Neutrophil (primary cell): ENCODE measurements at regions not wholly inside any gene's neighbourhood (a gene's known extent, or its start where the extent isn't known, plus 50 kb on each side); places are given as distances from the start of the nearest gene placed in this dataset.

Source experiments
- H3K27ac ChIP-seq: fragments of 200-600 bp; sonication (generic); 2 replicates; pipeline ENCODE4 v1.5.1; 2016; ENCODE audit warnings: mild to moderate bottlenecking, moderate library complexity
- H3K27me3 ChIP-seq: fragments of 200-600 bp; sonication (generic); 2 replicates; pipeline ENCODE4 v1.6.0; 2016; ENCODE audit warnings: mild to moderate bottlenecking
- H3K36me3 ChIP-seq: fragments of 200-600 bp; sonication (generic); 2 replicates; pipeline ENCODE4 v1.5.1; 2017
- H3K4me1 ChIP-seq, 2 experiments: fragments of 200-600 bp in 1 of 2; sonication (generic) in 1 of 2; 1 replicate in 1 of 2; 2 replicates in 1 of 2; pipeline versions ENCODE4 v1.5.1 to v1.6.1; 2013 to 2016; ENCODE audit warnings: low read depth in 1 of 2, low read length in 1 of 2, mild to moderate bottlenecking in 1 of 2, moderate library complexity in 1 of 2; ENCODE audit not compliant: control insufficient read depth in 1 of 2, insufficient read depth in 1 of 2
- H3K4me3 ChIP-seq, 2 experiments: fragments of 200-600 bp in 1 of 2; sonication (generic) in 1 of 2; 1 replicate in 1 of 2; 2 replicates in 1 of 2; pipeline ENCODE4 v1.5.1; 2013 to 2016; ENCODE audit warnings: low read depth in 1 of 2, low read length in 1 of 2, mild to moderate bottlenecking in 1 of 2, moderate library complexity in 1 of 2
- H3K9me3 ChIP-seq: fragments of 200-600 bp; sonication (generic); 2 replicates; pipeline ENCODE4 v1.5.1; 2016
- CTCF ChIP-seq: fragments of 200-600 bp; sonication (generic); IDR thresholded peaks from 2 replicates; pipeline ENCODE4 v1.5.1; 2016; ENCODE audit warnings: antibody characterized with exemption

GRCh38 chr13:72638059-72638815, 89.2 kb downstream of the MZT1 start:
- H3K4me3 ChIP-seq: no peak overlapping the region
- TF ChIP-seq CTCF: no peak
- H3K27me3 ChIP-seq: no peaks in the 10 kb centered on the region
- no peak overlapping the region for H3K27ac ChIP-seq
- H3K36me3 ChIP-seq: no peaks in the 10 kb centered on the region
- no peaks in the 10 kb centered on the region for H3K9me3 ChIP-seq
- H3K4me1 ChIP-seq: no peaks in the 10 kb centered on the region

- TF ChIP-seq CTCF: no peak
- no peaks in the 10 kb centered on the region for H3K36me3 ChIP-seq
- H3K4me1 ChIP-seq: no peaks in the 10 kb centered on the region
- H3K4me3 ChIP-seq: no peak overlapping the region
- no peak overlapping the region for H3K27ac ChIP-seq
- H3K27me3 ChIP-seq: no peaks in the 10 kb centered on the region
- no peaks in the 10 kb centered on the region for H3K9me3 ChIP-seq
Observed at GRCh38 chr13:72637561-72637960, 89.9 kb downstream of the MZT1 start.

GRCh38 chr13:72634859-72635258, 92.6 kb downstream of the MZT1 start:
- TF ChIP-seq CTCF: no peak
- Histone ChIP-seq H3K27ac (no peak overlapping the region), H3K9me3 (no peaks in the 10 kb centered on the region), H3K4me1 (no peaks in the 10 kb centered on the region), H3K27me3 (no peaks in the 10 kb centered on the region), H3K36me3 (no peaks in the 10 kb centered on the region), H3K4me3 (no peak overlapping the region)

DNA sequence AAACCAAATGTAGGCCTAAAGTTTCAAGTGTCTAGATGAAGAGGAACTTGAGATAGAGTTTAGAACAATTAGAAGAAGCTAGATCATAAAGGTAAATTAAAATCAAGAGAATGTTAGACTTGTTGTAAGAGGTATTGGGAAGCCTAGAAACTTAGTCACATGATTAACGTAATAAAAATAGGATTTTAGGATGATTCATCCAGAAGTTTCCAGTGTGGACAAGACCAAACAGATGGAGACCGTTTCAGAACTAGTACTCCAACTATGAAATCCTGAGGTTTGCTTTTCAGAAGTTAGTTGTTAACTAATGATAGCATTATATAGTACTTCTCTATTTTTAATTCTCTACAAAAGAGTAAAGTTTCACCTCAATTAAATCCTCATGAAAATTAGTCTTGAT, 104.9 kb downstream of the MZT1 start:
- no peaks in the 10 kb centered on the region for H3K9me3 ChIP-seq
- H3K27ac ChIP-seq: no peak overlapping the region
- H3K4me3 ChIP-seq: no peak overlapping the region

GRCh38 chr13:72620874-72621273, 106.6 kb downstream of the MZT1 start:
- no peak overlapping the region for H3K4me3 ChIP-seq
- H3K4me1 ChIP-seq: no peaks in the 10 kb centered on the region
- no peaks in the 10 kb centered on the region for H3K36me3 ChIP-seq
- H3K27me3 ChIP-seq: no peaks in the 10 kb centered on the region
- TF ChIP-seq CTCF: no peak
- no peaks in the 10 kb centered on the region for H3K9me3 ChIP-seq
- H3K27ac ChIP-seq: no peak overlapping the region

More for the DNA sequence above, 104.9 kb downstream of the MZT1 start:
- H3K4me1 ChIP-seq: no peaks in the 10 kb centered on the region
- no peak for TF ChIP-seq CTCF
- H3K36me3 ChIP-seq: no peaks in the 10 kb centered on the region
- no peaks in the 10 kb centered on the region for H3K27me3 ChIP-seq
